HG03442 (cell line): ENCODE measurements at regions not wholly inside any gene's neighbourhood (a gene's known extent, or its start where the extent isn't known, plus 50 kb on each side); places are given as distances from the start of the nearest gene placed in this dataset.
"Not testable (repeated sequence)": the region's sequence is repeated elsewhere in the genome, so short reads cannot be mapped to it uniquely, and the experiment has no call there.

Source experiments
- ATAC-seq: cut with Tn5 transposase; IDR thresholded peaks from one replicate; pipeline ENCODE4 v1.9.1; 2021; ENCODE audit warnings: mild to moderate bottlenecking, moderate library complexity; ENCODE audit not compliant: unreplicated experiment

DNA sequence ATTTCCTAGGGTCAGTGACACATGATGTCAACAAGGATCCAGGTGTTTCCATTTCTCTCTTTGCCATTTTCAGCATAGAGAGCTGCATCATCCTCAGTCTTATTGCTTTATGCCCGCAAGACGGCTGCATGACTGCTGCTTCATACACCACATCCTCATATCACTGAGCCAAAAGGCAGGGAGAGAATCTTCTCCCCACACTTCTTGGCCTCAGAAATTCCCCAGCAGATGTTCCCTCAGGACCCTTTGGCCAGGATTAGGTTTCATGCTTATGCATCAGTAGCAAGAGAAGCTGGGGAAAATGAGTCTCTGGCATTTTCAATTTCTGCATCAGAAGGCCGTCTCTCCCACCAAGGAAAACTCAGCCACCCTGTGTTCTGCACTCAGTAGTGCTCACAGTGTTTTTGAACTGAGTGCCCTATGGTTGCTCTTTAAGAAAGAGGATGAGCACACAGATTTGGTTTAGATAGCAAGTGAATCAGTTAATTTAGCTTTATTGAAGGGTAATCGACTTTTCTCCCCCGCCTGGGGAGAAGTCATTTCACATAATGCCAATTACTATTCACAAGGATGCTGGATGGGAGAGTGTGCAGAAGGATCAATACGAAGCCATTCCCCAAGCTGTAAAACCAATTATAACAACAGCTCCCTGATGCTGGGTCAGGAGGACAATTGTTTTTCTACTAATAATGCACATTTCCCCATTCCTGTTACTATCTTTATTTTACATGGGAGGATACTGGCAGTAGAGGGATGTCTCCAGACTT, 360.2 kb downstream of the HHIPL2 start:
- ATAC-seq, result no peak

DNA sequence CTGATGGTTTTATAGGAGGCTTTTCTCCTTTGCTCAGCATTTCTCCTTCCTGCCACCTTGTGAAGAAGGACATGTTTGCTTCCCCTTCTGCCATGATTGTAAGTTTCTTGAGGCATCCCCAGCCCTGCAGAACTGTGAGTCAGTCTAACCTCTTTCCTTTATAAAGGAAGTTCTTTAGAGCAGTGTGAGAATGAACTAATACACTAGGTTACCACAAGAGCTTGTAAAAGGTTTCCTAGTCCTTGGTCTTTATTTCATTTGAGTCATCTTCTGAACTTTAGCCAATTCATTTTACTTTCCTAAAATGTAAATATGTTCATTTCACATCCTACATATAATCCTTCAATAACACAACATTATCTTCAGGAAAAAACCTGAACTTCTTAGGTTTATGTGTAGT, 365.3 kb downstream of the HHIPL2 start:
- ATAC-seq, result no peak

DNA sequence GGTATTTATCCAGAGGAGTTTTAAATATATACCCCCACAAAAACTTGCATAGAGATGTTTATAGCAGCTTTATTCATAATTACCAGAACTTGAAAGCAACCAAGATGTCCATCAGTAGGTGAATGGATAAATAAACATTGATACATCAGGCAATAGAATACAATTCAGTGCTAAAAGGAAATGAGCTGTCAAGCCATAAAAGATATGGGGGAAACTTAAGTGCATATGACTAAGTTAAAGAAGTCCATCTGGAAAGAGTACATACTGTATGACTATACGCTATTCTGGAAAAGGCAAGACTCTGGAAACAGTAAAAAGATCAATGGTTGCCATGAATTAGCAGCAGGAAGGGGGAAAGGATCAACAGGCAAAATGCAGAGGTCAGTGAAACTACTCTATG, 366.7 kb downstream of the HHIPL2 start:
- ATAC-seq, result no peak

DNA sequence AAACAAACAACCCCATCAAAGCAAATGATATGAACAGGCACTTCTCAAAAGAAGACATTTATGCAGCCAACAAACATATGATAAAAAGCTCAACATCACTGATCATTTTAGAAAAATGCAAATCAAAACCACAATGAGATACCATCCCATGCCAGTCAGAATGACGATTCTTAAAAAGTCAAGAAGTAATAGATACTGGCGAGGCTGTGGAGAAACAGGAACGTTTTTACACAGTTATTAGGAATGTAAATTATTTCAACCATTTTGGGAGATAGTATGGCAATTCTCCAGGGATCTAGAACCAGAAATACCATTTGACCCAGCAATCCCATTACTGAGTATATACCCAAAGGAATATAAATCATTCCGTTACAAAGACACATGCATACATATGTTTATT, 370.4 kb downstream of the HHIPL2 start:
- ATAC-seq, result not testable (repeated sequence)

DNA sequence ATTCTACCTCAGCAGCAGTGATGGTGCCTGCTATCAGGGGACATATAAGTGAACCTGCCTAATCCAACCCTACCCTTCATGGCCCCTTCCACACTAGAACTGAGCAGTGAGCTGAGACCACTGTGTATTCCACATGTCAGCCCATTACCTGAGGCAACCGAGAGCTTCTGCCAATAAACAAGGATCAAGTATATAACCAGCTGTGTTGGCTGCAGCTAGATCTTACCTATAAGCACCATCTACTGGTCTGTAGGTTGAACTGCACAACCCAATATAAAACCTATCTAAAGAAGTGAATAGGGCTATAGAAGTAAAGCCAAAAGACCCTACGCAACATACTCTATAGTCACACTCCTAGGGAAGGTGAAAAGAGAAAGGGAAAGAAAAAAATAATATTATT, 376.9 kb downstream of the HHIPL2 start:
- ATAC-seq, result peak; percentile 62

DNA sequence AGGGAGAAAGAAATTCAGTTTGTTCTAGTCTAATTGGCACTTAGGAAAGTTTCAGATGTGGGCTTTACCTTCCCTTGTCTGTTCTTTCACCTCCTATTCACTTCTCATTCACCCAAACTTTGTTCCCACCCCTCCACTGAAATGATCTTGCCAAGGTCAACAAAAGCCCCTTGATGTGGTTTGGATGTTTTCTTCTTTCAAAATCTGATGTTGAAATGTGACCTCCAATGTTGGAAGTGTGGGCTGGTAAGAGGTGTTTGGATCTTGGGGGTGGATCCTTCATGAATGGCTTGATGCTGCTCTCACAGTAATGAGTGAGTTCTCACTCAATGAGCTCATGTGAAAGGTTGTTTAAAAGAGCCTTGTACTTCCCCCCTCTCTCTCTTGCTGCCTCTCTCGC, 379.3 kb downstream of the HHIPL2 start:
- ATAC-seq, result no peak

DNA sequence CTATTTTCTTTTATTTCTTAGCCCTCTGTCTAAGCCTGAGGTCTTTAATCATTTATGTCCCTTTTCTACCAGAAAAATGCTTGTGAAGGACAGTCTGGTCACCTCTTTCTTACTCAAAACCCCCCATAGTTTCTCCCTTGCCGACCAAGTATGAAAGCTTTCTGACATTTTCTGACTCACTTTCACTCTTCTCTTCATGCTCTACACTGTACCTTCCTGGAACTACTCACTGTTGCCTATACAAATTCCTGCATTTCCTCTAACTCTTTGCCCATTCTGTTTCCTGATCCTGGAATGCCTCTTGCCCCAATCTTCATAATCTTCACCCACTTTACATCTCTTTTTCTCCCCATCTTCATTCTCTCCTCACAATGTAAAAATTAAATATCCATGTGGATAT, 380.0 kb downstream of the HHIPL2 start:
- no peak for ATAC-seq

DNA sequence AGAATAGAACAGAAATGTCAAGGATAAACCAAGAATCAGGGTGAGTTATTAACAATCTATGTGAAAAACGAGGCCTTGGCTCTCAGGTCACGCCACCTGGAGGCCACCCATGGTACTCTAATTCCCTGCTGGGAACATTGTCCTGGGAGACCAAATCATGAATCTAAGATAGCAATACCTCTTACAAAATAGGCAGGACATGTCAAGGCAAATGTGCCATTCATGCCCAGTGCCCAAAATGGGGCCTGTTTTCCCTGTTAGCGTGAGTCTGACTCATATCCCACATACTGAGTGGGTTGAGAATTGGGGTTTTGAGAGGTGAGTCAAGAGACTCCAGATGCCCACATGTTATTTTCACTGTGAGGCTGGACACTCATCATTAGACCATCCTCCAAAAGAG, 380.8 kb downstream of the HHIPL2 start:
- peak; percentile 77 for ATAC-seq

DNA sequence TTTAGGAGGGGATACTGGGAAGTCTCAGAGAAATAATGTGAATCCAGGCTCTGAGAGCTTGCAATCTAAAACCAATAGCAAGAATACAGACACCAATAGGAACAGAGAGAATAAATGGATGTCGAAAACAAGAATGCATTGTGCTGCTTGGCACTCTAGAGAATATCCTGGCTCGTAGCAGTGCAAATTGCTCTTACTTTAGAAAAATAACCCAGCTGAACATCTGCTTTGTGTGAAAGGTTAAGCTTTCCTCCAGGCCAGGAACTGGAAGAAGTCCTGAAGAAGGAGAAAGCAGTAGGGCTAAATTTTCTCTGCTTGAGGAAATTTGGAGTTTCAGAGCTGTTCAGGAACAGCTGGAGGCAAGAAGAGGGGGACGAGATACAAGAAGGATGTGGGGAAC, 382.3 kb downstream of the HHIPL2 start:
- no peak for ATAC-seq

DNA sequence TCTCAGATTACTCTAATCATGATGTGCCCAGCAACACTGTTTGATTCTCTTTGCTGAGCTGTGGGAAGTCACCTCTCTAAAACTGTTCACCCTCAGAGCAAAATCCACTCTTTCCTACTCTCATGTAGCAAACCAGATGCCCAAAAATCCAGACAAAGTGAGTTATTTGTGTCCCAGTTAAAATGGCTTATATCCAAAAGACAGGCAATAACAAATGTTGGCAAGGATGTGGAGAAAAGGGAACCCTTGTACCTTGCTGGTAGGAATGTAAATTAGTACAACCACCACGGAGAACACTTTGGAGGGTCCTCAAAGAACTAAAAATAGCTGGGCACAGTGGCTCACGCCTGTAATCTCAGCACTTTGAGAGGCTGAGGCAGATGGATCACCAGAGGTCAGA, 384.0 kb downstream of the HHIPL2 start:
- no peak for ATAC-seq

DNA sequence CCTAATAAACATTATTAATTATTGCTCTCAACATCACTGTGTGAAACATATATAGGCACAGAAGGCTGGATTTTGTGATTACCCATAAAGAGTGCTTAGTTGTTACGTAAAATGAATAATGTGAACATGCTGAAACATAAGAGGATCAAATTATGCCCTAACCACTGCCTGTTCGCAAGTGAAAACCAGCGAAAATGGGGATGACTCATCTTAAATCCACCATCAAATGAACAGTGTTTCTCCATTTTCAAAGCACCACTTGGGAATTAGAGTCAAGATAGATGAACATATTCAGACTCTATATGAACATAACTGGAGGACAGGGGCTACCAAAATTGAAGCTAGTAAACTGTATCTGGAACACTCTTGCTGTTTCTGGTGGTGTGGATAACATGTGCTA, 386.2 kb downstream of the HHIPL2 start:
- ATAC-seq, result no peak

DNA sequence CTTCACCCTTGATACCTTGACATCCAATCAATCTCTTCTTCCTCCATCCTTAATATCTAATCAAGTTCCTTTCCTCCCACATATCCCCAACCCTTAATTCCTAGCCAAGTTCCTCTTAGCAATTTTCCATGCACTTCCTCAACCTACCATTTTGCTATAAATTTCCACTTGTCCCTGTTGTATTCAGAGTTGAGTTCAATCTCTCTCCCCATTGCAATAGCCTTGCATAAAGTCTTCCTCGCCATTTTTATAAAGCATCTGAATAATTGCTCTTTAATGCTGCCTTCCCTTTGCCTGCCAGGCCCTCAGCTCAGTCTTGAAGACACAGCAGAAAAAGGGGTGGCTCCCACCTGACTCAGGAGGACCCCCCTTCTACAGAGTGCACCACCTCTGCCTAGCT, 390.3 kb downstream of the HHIPL2 start:
- ATAC-seq, result no peak

DNA sequence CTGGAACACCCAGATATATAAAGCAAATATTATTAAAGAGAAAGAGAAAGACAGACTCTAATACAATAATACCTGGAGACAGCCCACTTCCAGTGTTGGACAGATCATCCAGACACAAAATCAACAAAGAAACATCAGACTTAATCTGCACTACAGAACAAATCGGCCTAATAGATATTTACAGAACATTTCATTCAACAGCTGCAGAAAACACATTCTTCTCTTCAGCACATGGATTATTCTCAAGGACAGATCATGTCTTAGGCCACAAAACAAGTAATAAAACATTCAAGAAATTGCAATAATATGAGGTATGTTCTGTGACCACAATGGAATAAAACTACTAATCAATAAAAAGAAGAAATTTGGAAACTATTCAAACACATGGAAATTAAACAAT, 398.3 kb upstream of the DUSP10 start:
- no peak for ATAC-seq

DNA sequence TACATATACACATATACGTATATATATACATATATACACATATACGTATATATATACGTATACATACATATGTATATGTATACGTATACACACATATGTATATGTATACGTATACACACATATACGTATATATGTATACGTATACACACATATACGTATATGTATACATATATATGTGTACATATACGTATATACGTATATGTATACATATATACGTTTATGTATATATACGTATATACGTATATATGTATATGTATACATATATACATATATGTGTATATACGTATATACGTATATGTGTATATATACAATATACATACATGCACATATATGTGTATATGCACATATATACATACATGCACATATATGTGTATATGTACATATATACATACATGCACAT, 396.2 kb upstream of the DUSP10 start:
- ATAC-seq, result no peak

DNA sequence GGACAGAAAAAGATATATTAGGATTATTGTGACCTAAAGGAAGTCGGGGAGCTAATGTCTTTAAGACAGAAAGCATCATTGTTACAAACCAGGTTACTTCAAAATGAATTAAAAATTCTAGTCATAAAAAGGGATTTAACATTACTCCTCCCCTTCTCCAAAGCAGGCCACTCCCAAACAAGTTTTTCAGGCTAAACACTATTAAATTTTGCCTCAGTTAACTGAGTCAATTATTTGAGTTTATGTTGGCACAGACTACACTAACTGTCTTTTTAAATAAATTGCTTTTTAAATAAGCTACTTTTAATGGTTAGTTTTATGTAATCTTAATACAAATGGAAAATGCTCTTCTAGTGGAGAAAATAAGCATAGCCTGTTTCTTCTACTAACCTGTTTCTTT, 395.0 kb upstream of the DUSP10 start:
- no peak for ATAC-seq

DNA sequence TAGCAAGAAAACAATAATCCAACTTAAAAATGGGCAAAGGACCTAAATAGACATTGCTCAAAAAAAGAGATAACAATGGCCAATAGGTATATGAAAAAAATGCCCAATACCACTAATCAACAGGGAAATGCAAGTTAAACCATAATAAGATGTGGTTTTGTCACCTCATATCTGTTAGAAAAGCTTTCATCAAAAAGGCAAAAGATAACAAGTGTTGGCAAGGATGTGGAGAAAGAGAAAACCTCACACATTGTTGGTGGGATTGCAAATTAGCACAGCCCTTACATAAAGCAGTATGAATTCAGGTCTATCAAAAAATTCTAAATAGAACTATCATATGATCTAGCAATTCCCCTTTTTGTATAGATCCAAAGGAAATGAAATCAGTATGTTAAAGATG, 387.2 kb upstream of the DUSP10 start:
- no peak for ATAC-seq

DNA sequence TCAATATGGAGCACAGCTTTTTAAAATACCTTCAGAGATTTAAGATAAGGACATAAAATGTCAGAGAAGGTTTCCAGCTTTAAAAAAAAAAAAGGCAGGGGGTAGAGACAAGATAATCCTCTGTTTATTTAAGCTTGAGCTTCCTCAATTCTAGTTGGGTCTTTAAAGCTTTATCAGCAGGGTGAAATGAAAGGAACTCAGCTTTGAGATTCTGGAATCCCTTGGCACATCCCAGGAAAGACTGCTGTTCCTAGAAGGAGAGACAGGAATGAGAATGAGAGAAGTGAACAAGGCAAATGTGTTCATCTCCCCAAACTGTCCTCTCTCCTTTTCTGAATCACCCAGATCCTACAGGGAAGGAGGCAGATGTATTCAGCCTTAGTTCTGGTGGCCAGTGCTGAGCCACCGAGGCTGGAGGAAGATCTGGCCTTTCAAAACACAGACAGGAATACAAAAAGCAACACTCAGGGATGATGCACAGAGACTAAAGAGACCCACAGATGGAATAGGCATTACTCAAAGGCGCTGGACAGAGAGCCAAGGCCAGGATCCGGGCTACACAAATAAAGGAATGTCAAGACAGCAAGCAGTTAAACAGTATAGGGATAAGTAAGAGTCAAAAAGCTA, 385.8 kb upstream of the DUSP10 start:
- no peak for ATAC-seq

DNA sequence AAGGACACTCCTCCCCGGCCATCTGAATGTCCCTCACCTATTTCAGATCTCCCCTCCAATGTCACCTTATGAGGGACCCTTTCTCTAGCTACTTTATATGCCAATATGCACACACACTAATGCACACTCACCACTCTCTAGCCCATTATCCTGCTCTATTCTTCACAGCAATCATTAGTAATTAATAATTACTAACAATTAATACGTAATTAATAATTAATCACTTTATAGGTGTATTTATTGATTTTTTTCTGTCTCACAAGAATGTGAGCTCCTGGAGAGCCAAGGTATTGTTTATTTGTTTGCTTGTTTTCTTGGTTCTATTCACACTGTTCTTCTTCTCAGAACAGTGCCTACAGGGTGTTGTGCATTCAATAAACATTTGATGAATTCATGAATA, 385.2 kb upstream of the DUSP10 start:
- no peak for ATAC-seq

DNA sequence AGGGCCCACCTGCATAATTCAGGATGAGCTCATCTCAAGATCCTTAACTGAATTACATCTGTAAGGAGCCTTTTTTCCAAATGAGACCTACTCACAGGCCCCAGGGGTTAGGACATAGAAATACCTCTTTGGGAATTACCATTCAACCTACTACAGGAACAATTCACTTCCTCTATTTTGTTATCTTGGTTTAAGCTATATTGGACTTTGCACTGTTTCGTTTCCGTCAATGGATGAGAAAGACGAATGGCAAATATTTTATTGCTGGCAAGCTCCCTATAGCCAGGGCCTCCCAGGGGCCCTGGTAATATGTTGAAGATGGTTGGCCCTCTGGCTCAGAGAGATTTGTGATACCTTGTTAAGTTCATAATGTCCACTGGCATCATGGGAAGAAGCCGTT, 384.2 kb upstream of the DUSP10 start:
- no peak for ATAC-seq

DNA sequence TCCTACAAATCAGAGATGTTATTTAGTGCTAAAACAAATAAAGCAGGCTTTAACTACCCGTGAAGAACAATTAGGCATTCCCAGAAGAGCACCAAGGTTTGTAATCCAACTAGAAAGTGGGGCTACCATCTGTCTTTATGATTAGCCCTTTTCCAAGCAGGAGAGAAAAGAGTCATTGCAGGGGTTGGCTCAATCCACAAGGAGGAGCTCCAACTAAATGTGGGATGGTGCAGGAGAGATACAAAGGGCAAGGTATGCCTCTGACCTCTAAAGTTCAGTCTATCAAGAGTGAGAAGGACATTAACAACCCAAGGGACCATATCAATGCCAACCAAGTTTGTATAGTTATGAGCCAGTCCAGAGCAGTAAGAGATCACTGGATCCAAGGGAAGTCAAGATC, 382.7 kb upstream of the DUSP10 start:
- no peak for ATAC-seq

DNA sequence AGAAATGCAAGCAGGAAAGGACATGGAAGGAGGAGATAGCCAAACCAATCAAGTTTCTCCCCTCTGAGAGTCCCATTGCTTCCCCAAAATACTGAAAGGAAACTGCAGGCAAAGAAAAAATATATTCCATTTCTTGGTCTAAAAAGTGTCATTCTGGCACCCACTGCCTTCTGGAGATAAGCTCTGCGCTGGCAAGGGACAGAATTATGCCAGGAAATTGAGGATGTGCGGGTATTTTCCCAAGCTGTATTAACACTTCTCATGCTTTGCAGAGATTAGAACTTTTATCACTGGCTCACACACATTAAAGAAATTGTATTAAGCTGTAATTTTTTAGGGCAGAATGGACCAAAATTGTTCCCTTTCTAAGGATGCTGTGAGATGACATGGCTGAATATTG, 381.2 kb upstream of the DUSP10 start:
- no peak for ATAC-seq

DNA sequence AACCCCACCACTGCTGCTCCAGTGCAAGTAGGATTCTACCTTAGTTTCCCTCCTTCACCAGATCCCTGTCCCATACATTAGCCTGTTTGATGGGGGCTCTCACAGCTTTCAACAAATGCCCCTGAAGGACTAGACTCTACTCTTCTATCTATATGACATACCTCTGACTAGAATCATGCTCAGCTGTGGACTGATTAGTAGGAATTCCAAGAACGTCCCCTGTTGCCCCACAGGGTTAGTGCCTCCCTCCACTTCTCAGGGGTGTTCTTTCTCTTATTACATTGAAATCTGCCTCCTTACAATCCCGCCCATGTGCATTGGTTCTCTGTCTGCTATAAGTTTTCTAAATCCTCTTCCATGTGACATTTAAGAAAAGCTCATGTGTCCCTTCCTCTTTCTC, 375.9 kb upstream of the DUSP10 start:
- no peak for ATAC-seq
